ENCODE measurements at regions not wholly inside any gene's neighbourhood (a gene's known extent, or its start where the extent isn't known, plus 50 kb on each side); places are given as distances from the start of the nearest gene placed in this dataset.

DNA sequence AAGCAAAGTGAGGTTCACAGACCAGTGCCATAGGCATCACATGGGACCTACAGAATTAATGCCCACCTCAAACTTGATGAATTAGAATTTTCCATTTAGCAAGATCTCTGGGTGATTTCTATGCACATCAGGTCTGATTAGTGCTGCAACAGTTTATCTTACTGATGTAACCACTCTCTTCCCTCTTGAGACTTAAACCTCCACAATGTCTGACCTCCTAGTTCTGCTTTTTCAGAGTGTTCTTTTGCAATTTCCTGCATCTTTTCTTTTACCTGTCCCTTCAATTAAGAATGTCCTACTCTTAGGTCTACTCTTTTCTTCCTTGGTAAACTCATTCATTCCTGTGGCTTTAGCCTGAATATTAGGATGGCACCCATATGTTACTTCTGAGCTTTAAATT, 615.3 kb downstream of the TFAP2A start:
- no peak overlapping the region for H3K4me3 ChIP-seq (ENCODE audit: control insufficient read depth, low read depth, low read length)
- no peak for DNase-seq (ENCODE audit: low read depth)
- TF ChIP-seq, protein P1, sequence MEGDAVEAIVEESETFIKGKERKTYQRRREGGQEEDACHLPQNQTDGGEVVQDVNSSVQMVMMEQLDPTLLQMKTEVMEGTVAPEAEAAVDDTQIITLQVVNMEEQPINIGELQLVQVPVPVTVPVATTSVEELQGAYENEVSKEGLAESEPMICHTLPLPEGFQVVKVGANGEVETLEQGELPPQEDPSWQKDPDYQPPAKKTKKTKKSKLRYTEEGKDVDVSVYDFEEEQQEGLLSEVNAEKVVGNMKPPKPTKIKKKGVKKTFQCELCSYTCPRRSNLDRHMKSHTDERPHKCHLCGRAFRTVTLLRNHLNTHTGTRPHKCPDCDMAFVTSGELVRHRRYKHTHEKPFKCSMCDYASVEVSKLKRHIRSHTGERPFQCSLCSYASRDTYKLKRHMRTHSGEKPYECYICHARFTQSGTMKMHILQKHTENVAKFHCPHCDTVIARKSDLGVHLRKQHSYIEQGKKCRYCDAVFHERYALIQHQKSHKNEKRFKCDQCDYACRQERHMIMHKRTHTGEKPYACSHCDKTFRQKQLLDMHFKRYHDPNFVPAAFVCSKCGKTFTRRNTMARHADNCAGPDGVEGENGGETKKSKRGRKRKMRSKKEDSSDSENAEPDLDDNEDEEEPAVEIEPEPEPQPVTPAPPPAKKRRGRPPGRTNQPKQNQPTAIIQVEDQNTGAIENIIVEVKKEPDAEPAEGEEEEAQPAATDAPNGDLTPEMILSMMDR (conservative IDR thresholded peaks at IDR 0.05; ENCODE audit: control insufficient read depth, insufficient read depth, low read depth, low read length) = no peak

DNA sequence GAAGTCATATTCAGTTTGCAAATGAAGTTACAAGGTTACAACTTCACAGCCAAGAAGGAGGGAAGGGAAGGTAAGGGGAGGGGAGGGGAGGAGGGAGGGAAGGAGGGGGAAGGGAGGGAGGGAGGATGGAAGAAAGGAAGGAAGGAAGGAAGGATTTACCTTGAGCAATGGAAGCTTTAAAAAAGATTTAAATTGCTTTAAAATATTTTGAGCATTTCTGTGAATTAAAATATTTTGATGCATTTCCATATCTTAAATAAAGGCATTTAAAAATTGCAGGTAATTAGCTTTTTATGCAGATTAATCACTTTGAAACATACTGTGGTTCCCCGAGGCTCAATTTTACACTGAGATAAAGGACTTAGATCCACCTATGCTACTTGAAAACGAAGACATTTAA, 618.0 kb downstream of the TFAP2A start:
- H3K4me3 ChIP-seq (ENCODE audit: control insufficient read depth, low read depth, low read length) = no peak overlapping the region
- TF ChIP-seq, protein P1 (conservative IDR thresholded peaks at IDR 0.05; ENCODE audit: control insufficient read depth, insufficient read depth, low read depth, low read length) = no peak

GRCh38 chr6:9795880-9796279, 619.0 kb downstream of the TFAP2A start:
- DNase-seq (ENCODE audit: low read depth) = no peak
- no peak overlapping the region for H3K4me3 ChIP-seq (ENCODE audit: control insufficient read depth, low read depth, low read length)
- TF ChIP-seq, protein P1 (conservative IDR thresholded peaks at IDR 0.05; ENCODE audit: control insufficient read depth, insufficient read depth, low read depth, low read length) = no peak

More for the DNA sequence above, 618.0 kb downstream of the TFAP2A start:
- DNase-seq (ENCODE audit: low read depth) = no peak

DNA sequence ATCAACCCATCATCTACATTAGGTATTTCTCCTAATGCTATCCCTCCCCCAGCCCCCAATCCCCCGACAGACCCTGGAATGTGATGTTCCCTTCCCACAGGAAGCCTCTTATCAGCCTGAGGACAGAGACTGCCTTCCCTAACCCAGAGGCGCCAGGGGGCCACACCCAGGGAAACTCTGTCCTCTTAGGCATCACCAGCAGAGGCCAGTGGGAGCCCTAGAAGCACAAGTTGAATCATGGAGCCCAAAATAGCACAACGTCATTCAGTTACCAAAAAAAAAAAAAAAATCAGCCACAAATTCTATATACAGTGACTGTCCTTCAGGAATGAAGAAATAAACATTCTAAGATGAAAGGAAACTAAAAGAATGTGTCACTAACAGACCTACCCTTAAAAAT, 625.7 kb downstream of the TFAP2A start:
- TF ChIP-seq, protein P1 (conservative IDR thresholded peaks at IDR 0.05; ENCODE audit: control insufficient read depth, insufficient read depth, low read depth, low read length) = no peak

DNA sequence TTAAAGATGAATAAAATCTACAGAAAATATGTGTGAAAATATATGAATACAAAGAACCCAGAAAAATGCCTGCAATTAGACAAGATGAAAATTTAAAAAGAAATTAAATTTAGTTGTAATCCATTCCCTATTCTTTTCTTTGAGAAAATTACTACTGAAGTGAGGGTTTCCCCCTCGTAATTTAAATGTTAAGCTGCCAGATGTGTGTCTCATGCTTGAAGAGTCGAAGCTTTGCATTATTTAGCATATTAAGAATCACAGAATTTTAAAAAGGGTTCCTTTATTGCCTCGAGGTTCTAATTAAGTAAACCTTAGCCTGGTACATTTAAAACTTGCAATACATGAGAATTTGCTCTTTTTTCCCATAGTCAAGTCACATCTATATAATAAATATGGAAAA, 630.1 kb downstream of the TFAP2A start:
- no peak overlapping the region for H3K4me3 ChIP-seq (ENCODE audit: control insufficient read depth, low read depth, low read length)
- TF ChIP-seq, protein P1 (conservative IDR thresholded peaks at IDR 0.05; ENCODE audit: control insufficient read depth, insufficient read depth, low read depth, low read length) = no peak
- no peak for DNase-seq (ENCODE audit: low read depth)

More for the DNA sequence above, 625.7 kb downstream of the TFAP2A start:
- DNase-seq (ENCODE audit: low read depth) = no peak
- H3K4me3 ChIP-seq (ENCODE audit: control insufficient read depth, low read depth, low read length) = no peak overlapping the region

DNA sequence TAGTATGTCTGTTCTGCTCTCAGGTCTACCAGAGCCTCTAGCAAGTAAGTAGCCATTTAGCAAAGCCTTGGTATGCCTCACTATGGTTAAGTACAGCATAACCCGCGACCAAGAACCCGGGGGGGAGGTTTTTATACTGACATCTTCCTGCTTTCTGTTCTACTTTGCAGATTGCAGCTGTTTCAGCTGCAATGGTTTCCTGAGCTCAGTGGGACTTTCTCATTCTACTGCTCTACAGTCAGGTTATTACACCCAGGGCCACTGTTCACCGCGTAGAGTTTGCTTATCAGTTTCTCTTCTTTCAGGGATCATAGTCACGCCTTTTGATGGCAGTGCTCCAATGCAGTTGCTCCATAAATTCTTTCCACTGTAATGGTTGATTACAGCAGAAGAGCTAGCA, 631.3 kb downstream of the TFAP2A start:
- TF ChIP-seq, protein P1 (conservative IDR thresholded peaks at IDR 0.05; ENCODE audit: control insufficient read depth, insufficient read depth, low read depth, low read length) = no peak
- H3K4me3 ChIP-seq (ENCODE audit: control insufficient read depth, low read depth, low read length) = no peak overlapping the region
- no peak for DNase-seq (ENCODE audit: low read depth)
